DND-41 (cell line): ENCODE measurements at regions not wholly inside any gene's neighbourhood (a gene's known extent, or its start where the extent isn't known, plus 50 kb on each side); places are given as distances from the start of the nearest gene placed in this dataset.
"Not testable (repeated sequence)": the region's sequence is repeated elsewhere in the genome, so short reads cannot be mapped to it uniquely, and the experiment has no call there.

Experiments
- ATAC-seq: fragments of 200-7000 bp; cut with Tn5 transposase; 3 replicates; pipeline ENCODE4 v1.9.1; 2021; ENCODE audit warnings: low read depth; ENCODE audit not compliant: insufficient read depth
- DNase-seq: peaks from one replicate; pipeline ENCODE4 v3.0.0-alpha.2; 2020
- H2AFZ ChIP-seq: 2 replicates; pipeline ENCODE4 v1.6.0; 2012; ENCODE audit warnings: low read depth, low read length
- H3K27ac ChIP-seq: 2 replicates; pipeline ENCODE4 v1.5.1; 2012; ENCODE audit warnings: low read length, inconsistent platforms
- H3K27me3 ChIP-seq: fragments of 200-600 bp; sonication (generic); 2 replicates; pipeline ENCODE4 v1.6.0; 2012; ENCODE audit warnings: low read length, mild to moderate bottlenecking, inconsistent platforms; ENCODE audit not compliant: insufficient read depth, poor library complexity
- H3K36me3 ChIP-seq: 2 replicates; pipeline ENCODE4 v1.5.1; 2012; ENCODE audit warnings: low read length, inconsistent platforms; ENCODE audit not compliant: insufficient read depth
- H3K4me1 ChIP-seq: 2 replicates; pipeline ENCODE4 v1.5.1; 2012; ENCODE audit warnings: mild to moderate bottlenecking, low read length; ENCODE audit not compliant: insufficient read depth
- H3K4me2 ChIP-seq: 2 replicates; pipeline ENCODE4 v1.6.0; 2012; ENCODE audit warnings: mild to moderate bottlenecking, moderate library complexity, low read length, inconsistent platforms; ENCODE audit not compliant: insufficient read depth
- H3K4me3 ChIP-seq, 2 experiments: fragments of 200-600 bp in 1 of 2; shearing (Covaris generic) in 1 of 2; 2 replicates each; pipeline ENCODE4 v1.5.1; 2012 to 2016; ENCODE audit warnings: inconsistent platforms in 2 of 2, low read length in 2 of 2, mild to moderate bottlenecking in 2 of 2, low read depth in 1 of 2, moderate library complexity in 1 of 2
- H3K79me2 ChIP-seq: 2 replicates; pipeline ENCODE4 v1.6.0; 2012; ENCODE audit warnings: low read length, inconsistent platforms; ENCODE audit not compliant: insufficient read depth
- H3K9ac ChIP-seq: 2 replicates; pipeline ENCODE4 v1.6.0; 2012; ENCODE audit warnings: low read depth, mild to moderate bottlenecking, inconsistent platforms, low read length, moderate library complexity
- H3K9me3 ChIP-seq: 2 replicates; pipeline ENCODE4 v1.5.1; 2012; ENCODE audit warnings: low read length, moderate library complexity, mild to moderate bottlenecking, inconsistent platforms; ENCODE audit not compliant: insufficient read depth, severe bottlenecking
- H4K20me1 ChIP-seq: 2 replicates; pipeline ENCODE4 v1.6.0; 2012; ENCODE audit warnings: low read length; ENCODE audit not compliant: insufficient read depth
- CTCF ChIP-seq: IDR thresholded peaks from 2 replicates; pipeline ENCODE4 v1.5.1; 2012; ENCODE audit warnings: borderline replicate concordance, low read length, moderate library complexity, mild to moderate bottlenecking; ENCODE audit not compliant: poor library complexity, severe bottlenecking; ENCODE audit errors: extremely low read depth
- EZH2 ChIP-seq: IDR thresholded peaks from 3 replicates; pipeline ENCODE4 v1.6.1; 2012; ENCODE audit warnings: borderline replicate concordance, low read depth, mild to moderate bottlenecking, moderate library complexity, low read length, inconsistent platforms; ENCODE audit not compliant: severe bottlenecking

DNA sequence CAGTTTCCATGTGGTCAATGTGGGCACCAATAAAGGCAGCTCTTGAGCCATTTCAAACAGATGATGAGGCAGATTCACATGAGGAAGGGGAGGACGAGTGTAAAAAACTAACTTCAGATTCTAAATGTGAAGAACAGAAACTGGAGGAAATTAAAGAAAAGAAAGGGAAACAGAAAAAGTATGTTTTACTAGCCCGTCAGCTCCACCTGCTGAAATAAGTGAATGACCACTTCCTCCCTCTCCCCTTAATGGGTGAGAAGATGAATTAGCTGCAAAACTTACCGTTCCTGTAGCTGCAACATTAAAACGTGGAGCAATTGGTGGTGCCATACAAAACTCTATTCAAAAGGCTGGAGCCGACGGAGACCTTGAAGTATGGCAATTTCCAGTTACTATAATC, 203.5 kb downstream of the UXS1 start:
- H3K36me3 ChIP-seq = no peaks in the 10 kb centered on the region
- H3K4me3 ChIP-seq = no peak overlapping the region
- no peak overlapping the region for H3K9ac ChIP-seq
- H2AFZ ChIP-seq = no peak overlapping the region
- no peak for ATAC-seq
- no peak for DNase-seq
- H3K27me3 ChIP-seq = no peaks in the 10 kb centered on the region
- H3K79me2 ChIP-seq = no peaks in the 10 kb centered on the region
- TF ChIP-seq CTCF = no peak
- TF ChIP-seq EZH2 = no peak
- H3K9me3 ChIP-seq = peaks cover 56% of the 10 kb centered on the region
- no peak overlapping the region for H3K27ac ChIP-seq
- no peaks in the 10 kb centered on the region for H3K4me1 ChIP-seq
- no peak overlapping the region for H3K4me2 ChIP-seq
- no peaks in the 10 kb centered on the region for H4K20me1 ChIP-seq

DNA sequence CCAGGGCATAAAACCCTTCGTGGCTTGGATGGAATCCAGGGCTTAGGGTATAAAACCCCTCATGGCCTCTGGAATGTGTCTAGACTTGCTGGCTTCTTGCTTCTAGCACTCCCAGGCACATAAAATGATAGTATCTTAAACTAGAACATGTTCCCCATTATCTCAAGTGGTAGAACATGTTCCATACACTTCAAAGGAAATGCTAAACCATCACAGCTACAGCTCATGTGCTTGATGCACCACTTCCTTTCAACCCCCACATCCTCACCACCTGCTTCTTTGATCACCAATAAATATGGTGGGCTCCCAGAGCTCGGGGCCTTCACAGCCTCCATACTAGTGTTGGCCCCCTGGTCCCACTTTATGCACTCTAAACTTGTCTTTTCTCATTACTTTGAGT, 204.3 kb downstream of the UXS1 start:
- H2AFZ ChIP-seq, H3K27ac ChIP-seq, ATAC-seq, DNase-seq, H4K20me1 ChIP-seq, H3K36me3 ChIP-seq, H3K9ac ChIP-seq, H3K27me3 ChIP-seq, H3K4me1 ChIP-seq, H3K79me2 ChIP-seq, H3K4me3 ChIP-seq, H3K4me2 ChIP-seq: not testable (repeated sequence)
- peaks cover 50% of the 10 kb centered on the region for H3K9me3 ChIP-seq

DNA sequence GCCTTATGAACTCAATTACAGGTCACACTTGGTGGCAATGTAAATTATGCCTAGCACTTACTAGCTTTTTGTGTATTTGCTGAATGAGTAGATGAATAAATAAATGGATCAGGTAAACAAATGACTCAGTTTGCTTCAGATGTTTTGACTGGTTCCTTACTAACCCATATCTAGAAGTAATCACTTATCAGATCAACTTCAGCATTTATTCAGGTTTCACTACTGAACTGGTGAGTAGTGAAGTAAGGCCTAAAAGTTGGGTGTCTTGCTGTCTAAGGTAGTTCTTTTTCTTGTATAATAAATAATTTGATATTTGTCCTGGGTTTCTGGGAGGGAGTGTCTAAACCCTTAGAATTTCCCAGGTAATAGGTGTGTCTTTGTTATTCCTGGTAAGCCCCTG, 205.0 kb downstream of the UXS1 start:
- no peak overlapping the region for H3K9ac ChIP-seq
- no peaks in the 10 kb centered on the region for H4K20me1 ChIP-seq
- no peak overlapping the region for H3K4me3 ChIP-seq
- H3K9me3 ChIP-seq = peaks cover 43% of the 10 kb centered on the region
- H2AFZ ChIP-seq = no peak overlapping the region
- no peak for ATAC-seq
- no peaks in the 10 kb centered on the region for H3K79me2 ChIP-seq
- H3K36me3 ChIP-seq = no peaks in the 10 kb centered on the region
- no peaks in the 10 kb centered on the region for H3K27me3 ChIP-seq
- H3K4me2 ChIP-seq = no peak overlapping the region
- no peak overlapping the region for H3K27ac ChIP-seq
- TF ChIP-seq EZH2 = no peak
- TF ChIP-seq CTCF = no peak
- no peaks in the 10 kb centered on the region for H3K4me1 ChIP-seq
- no peak for DNase-seq

DNA sequence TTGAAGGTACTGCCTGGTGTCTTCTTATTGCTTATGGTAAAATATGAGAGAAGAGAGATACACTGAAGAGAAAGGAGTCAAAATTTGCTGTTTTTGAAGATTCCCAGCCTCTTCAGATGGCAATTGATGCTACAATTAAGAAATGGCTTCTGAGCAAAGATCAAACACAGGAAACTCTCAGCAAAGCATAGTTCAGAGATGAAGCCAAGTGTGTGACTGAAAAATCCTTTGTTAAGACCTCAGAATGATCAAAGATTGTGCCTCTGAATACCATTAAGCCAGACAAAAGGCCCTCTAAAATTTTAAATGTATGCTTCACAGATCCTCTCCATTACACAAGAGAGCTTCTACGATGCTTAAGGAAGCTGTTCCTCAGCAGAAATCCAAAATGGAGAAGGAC, 216.3 kb downstream of the UXS1 start:
- no peak overlapping the region for H2AFZ ChIP-seq
- no peaks in the 10 kb centered on the region for H3K4me1 ChIP-seq
- no peak overlapping the region for H3K9ac ChIP-seq
- H3K9me3 ChIP-seq = peaks cover 7% of the 10 kb centered on the region
- H3K36me3 ChIP-seq = no peaks in the 10 kb centered on the region
- no peaks in the 10 kb centered on the region for H3K27me3 ChIP-seq
- H3K27ac ChIP-seq = no peak overlapping the region
- H3K4me2 ChIP-seq = no peak overlapping the region
- no peak for TF ChIP-seq EZH2
- H4K20me1 ChIP-seq = no peaks in the 10 kb centered on the region
- ATAC-seq = no peak
- H3K4me3 ChIP-seq = no peak overlapping the region
- H3K79me2 ChIP-seq = no peaks in the 10 kb centered on the region
- DNase-seq = no peak
